A549 (cell line): ENCODE measurements at regions not wholly inside any gene's neighbourhood (a gene's known extent, or its start where the extent isn't known, plus 50 kb on each side); places are given as distances from the start of the nearest gene placed in this dataset.

Experiments
- BHLHE40 ChIP-seq: IDR thresholded peaks from 2 replicates; pipeline ENCODE4 v1.6.1; 2012; ENCODE audit warnings: low read depth, low read length, inconsistent platforms
- CTCF ChIP-seq: fragments of >200 bp; sonication (Bioruptor Twin); formaldehyde crosslinking; IDR thresholded peaks from 3 replicates; pipeline ENCODE4 v1.5.1; 2016
- POLR2A ChIP-seq: IDR thresholded peaks from 2 replicates; pipeline ENCODE4 v1.6.1; 2012; ENCODE audit warnings: mild to moderate bottlenecking, low read length
- REST ChIP-seq: fragments of 200-600 bp; sonication (generic); IDR thresholded peaks from 2 replicates; pipeline ENCODE4 v1.6.1; 2016; ENCODE audit warnings: antibody characterized with exemption, mild to moderate bottlenecking, moderate library complexity
- SMC3 ChIP-seq: fragments of >200 bp; sonication (Bioruptor Twin); formaldehyde crosslinking; IDR thresholded peaks from 3 replicates; pipeline ENCODE4 v1.6.1; 2018; ENCODE audit warnings: inconsistent platforms

GRCh38 chr4:106503116-106504050 lies 134.8 kb upstream of the GIMD1 start:
- TF ChIP-seq BHLHE40, result no peak
- no peak for TF ChIP-seq REST
- TF ChIP-seq CTCF, result no peak
- no peak for TF ChIP-seq SMC3
- TF ChIP-seq POLR2A, result no peak
